T-helper 1 cell (primary cell): ENCODE measurements at regions not wholly inside any gene's neighbourhood (a gene's known extent, or its start where the extent isn't known, plus 50 kb on each side); places are given as distances from the start of the nearest gene placed in this dataset.
A peak's percentile ranks its signal among the peaks of the same experiment; 100 is the strongest.
"Not testable (repeated sequence)": the region's sequence is repeated elsewhere in the genome, so short reads cannot be mapped to it uniquely, and the experiment has no call there.

Experiments used
- DNase-seq, 5 donors: peaks; one replicate each; pipeline ENCODE4 v3.0.0-alpha.2; 2012 to 2020

GRCh38 chr18:51463483-51464136 is 266.1 kb upstream of the MEX3C start:
- DNase-seq: no peak

GRCh38 chr18:51478908-51479307 is 281.4 kb upstream of the MEX3C start:
- DNase-seq: no peak

DNA sequence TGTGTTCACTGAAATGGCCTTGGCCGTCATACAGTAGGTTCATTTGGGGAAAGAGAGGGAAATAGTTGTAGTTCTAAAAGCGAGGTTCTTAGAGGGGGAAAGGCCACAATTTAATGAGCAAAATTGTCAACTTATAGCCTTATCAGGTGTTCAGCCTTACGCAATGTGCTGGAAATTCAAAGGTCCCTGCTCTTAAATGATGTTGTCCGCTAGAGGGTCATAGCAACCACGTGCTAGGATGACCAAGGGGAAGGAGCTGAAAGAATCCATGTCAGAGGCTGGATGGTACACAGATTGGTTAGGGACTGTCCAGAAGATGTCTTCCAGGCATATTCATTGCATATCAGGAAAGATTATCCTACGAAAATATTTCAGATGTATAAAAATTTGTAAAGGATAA is 282.3 kb upstream of the MEX3C start:
- no peak for DNase-seq

DNA sequence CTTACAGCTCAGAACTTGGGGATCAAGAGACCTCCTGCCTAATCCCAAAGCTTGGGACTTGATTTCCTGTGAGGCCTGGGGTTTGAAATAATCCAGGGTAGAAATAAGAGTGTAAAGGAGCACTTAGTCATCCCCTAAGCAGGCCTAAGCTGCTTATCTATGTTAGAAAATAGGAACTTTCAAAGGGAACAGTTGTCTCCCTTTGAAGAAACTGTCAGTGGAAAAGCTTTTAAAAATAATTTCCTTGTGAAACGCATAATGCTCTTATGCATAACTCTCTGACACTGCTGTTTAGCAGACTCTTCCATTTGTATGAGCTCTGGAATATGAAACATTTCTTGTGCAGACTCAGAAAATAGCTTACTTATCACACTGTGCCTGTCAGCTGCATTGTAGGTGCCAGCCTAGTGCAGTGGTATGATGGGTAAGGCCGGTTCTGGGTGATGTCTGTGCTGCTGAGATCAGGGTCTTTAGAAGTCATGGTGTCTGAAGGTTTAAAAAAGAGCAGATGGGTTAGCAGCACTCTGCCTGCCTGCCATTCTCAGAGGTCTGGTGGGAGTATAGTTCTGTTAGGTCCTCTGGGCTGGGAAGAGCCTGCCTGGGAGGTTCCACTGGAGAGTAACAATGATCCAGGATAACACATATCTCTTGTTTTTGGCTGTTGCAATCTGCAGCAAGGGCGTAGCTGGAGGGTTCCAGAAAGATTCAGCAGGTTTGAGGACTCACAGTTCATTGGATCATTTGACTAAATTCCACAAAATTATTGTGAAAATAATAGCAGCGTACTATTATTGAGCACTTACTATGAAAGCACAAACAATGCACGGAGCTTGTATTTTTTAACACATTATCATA is 283.2 kb upstream of the MEX3C start:
- DNase-seq: no peak

- DNase-seq: no peak
These were observed 289.4 kb upstream of the MEX3C start for GRCh38 chr18:51486735-51487366.

DNA sequence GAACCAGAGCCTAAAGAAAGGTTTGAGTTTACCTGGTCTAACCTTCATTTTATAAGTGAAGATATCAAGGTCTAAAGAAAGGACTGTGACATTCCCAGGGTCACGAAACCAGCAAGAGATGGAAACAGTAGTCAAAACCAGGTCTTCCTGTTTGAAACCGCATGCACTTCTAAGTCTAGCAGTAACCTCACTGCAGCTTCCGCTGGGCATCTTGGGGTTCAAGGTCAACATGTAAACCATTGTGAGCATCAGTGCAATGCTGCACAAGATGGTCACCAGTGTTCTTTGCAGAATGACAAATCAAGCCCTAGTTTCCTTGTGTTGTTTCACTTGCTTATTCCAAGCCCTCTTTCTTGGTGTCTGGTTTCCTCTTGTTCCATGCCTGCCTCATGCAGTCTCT is 292.9 kb upstream of the MEX3C start:
- DNase-seq: no peak

DNA sequence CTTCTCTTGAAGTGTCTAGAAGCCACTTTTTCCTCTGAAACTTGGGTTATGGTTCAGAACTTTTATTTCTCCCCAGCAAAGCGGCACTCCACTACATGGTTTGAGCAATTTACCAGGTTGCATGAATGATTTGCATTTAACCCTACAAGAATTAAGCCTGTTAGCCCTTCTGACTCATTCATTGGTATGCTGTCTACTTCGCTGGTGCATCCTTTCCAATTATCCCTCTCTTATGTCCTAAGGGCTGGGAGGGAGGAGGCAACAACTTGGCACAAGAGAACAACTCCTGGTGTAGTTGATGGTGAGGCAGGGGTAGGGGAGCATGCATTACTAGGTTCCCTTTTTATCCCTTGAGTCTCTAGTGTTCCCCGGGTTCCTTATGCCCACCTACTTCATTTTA is 293.4 kb upstream of the MEX3C start:
- DNase-seq: no peak

DNA sequence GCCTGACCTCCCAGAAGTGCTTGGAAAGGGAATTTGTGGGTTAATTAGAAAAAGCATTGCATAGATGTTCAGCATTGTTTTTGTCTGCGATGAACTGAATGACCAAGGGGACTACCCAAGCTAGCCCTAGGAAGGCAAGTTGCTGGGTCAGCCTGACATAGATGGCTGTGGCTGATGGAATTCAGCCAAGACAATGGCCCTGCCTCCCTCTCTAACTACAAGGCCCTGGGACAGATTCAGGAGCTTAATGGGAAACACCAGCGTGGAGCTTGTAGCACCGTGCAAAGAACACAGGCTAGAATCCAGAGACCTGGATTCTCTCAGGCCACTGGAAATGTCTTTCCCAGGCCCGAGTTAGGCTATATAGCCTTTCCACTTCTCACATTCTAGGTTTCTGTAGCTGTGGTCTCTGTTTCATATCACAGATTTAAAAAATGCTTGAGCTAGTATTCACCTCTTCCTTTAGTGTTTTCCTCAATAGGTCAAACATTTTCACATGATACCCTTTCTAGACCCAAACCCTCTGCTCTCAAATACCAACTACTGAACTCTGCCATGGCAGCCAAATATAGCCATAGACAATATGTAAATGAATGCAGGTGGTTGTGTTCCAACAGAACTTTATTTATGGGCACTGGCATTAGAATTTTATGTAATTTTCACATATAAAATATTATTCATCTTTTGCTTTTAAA is 294.3 kb upstream of the MEX3C start:
- DNase-seq: no peak

GRCh38 chr18:51498085-51498855 is 300.8 kb upstream of the MEX3C start:
- no peak for DNase-seq

DNA sequence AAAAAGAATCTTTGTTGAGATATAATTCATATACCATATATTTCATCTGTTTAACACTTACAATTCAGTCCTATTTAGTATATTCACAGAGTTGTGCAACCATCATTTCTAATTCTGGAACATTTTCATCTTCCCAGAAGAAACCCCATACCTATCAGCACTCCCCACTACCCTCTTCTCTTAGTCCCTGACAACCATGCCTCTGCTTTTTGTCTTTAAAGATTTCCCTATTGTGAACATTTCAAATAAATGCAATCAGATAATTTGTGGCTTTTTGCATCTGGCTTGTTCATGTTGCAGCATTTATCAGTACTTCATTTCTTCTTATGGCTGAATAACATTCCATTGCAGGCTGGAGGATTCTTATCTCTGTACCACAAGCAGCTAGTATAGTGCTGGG is 305.9 kb upstream of the MEX3C start:
- no peak for DNase-seq

DNA sequence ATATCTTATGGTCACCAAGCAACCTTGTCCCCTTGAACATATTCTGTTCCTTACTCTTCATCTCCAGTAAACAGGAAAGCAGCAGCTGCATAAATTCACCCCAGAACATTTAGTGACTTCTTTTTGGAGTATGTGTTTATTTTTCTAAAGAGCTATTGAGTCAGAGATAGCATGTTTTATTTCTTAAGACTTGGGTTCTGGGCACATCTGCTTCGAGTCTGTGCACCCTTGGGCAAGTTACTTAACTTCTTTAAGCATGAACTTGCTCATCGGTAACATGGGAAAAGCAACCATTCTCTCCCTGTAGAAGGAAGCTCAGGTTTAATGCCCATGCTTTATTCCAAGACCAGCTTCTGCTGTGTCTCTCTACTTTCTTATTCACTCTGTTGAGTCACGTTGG is 309.3 kb upstream of the MEX3C start:
- DNase-seq: no peak

GRCh38 chr18:51508410-51508809 is 310.9 kb upstream of the MEX3C start:
- not testable (repeated sequence) for DNase-seq

DNA sequence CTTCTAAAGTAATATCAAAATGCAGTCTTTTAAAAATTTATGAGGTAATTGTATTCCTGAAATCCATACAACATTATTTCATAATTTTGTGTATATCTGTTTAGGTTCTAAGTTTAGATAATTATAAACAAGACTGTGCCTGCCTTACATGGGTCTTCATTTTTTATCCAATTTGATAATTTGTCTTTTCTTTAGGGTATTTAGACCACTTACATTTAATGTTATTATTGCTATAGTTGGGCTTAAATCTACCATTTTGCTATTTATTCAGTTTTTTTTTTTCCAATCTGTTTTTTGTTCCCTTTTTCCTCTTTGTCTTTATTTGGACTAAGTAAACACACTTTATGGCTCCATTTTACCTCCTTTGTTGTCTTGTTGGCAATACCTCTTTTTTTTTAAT is 312.5 kb upstream of the MEX3C start:
- DNase-seq: no peak

GRCh38 chr18:51513517-51513916 is 316.0 kb upstream of the MEX3C start:
- no peak for DNase-seq

GRCh38 chr18:51514128-51514527 is 316.6 kb upstream of the MEX3C start:
- no peak for DNase-seq

- no peak for DNase-seq
These were observed 319.1 kb upstream of the MEX3C start for GRCh38 chr18:51516478-51517038.

- DNase-seq: no peak
These were observed 322.1 kb upstream of the MEX3C start for GRCh38 chr18:51519571-51519970.

DNA sequence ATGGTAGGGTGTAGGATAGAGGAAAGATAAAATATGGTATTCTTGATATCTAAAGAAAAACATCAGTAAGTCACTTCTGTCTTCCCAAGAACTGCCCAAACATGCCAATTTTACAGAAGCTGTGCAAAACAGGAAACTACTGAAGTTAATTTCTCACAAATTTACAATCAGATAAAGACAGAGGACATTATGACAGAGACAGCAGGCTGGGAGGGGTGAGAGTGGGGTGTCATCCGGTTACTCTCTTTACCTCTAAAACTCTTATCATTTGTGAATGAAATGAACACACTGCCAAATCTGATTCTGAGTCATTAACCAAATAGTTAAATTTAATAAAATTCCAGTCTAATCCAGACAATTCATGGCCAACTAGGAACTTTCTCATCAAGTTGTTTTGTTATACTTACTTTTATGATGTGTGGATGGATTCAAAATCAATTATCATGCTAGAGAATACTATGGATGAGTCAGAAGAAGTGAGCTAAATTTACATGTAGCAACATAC is 323.2 kb upstream of the MEX3C start:
- DNase-seq: no peak

DNA sequence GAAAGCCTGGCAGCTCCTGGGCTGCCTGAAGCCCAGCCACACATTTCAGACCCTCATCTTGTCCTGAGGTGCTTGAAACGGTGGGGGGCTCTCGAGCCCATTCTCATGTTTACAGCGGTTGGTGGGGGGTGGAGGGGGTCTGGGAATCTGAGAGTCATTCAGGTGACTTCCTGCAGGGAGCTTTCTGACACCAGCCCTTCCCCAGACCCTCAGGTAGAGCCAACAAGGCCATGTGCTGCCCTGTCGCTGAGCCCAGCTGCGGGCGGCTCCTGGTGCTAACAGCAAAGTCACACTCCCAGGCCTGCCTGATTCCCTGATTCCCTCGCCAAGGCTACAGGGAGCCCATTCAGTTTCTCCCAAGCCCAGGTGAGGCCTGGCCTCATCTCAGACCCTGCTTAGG is 324.9 kb upstream of the MEX3C start:
- peak in 1 of 5 donors; percentile 1 for DNase-seq

DNA sequence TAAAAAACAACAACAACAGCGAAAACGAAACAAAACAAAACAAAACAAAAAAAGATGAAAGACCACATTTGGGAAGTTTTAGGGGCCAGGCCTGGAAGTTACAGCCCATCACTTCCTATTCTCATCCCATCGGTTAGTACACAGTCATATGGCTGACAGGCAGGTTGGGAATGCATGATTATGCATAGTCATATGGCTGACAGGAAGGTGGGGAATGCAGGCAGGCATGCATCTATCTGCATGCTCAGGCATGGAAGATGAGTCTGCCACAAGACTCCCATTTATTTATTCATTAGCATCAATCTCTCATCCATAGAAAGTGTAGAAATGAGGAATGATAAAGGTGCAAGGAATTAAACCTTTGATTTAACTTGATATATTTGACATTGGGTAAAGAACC is 325.3 kb upstream of the MEX3C start:
- DNase-seq: no peak

DNA sequence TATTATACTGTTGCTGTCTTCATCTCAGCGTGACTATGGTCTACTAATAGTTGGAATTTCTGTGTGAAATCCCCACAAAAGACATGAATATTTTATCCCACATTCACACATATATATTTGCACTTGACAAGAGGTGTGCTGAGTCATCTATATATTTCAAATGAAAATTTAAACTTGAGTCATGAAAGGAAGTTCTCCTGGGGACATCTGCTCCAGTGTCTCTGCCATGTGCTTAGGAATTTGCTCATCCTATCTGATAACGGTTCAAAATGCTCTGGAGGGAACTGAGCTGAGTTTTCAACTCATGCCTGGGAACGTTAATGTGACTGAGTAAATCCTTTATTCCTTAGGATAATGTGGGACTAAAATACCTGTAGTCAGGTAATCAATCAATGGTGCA is 326.2 kb upstream of the MEX3C start:
- DNase-seq: no peak
